MCF 10A (cell line): ENCODE measurements at regions not wholly inside any gene's neighbourhood (a gene's known extent, or its start where the extent isn't known, plus 50 kb on each side); places are given as distances from the start of the nearest gene placed in this dataset.

ENCODE experiments used
- BruUV-seq: library from RNA; stranded (reverse); fragments of 400-500 nt; replicated peaks from 2 replicates; lab custom pipeline; 2021; lab: Mats Ljungman, UMichigan
- CTCF ChIA-PET: fragments of 300-600 bp; sonication (Branson Sonifier 250); formaldehyde crosslinking; extraction: SDS; loops from one replicate; lab custom pipeline; 2021; ENCODE audit warnings: antibody characterized with exemption, inconsistent platforms; lab: Yijun Ruan, JAX
- POLR2A ChIA-PET: fragments of 300-600, 350-650 bp; sonication (Branson Sonifier 250); formaldehyde crosslinking; extraction: SDS; loops from one replicate; lab custom pipeline; 2020; ENCODE audit warnings: antibody characterized with exemption, inconsistent platforms; lab: Yijun Ruan, JAX
- DNase-seq: peaks from one replicate; pipeline ENCODE4 v3.0.0-alpha.2; 2018; ENCODE audit not compliant: unreplicated experiment
- H3K27ac Mint-ChIP-seq: one replicate; pipeline ENCODE4 v1.8.0; 2022; ENCODE audit warnings: mild to moderate bottlenecking, low read depth, mixed read lengths; ENCODE audit not compliant: unreplicated experiment
- H3K27me3 Mint-ChIP-seq: one replicate; pipeline ENCODE4 v1.8.0; 2022; ENCODE audit warnings: mixed read lengths; ENCODE audit not compliant: insufficient read depth, unreplicated experiment
- H3K36me3 Mint-ChIP-seq: one replicate; pipeline ENCODE4 v1.8.0; 2022; ENCODE audit warnings: mild to moderate bottlenecking, moderate library complexity, mixed read lengths; ENCODE audit not compliant: insufficient read depth, unreplicated experiment
- H3K4me1 Mint-ChIP-seq: one replicate; pipeline ENCODE4 v1.8.0; 2022; ENCODE audit warnings: mixed read lengths; ENCODE audit not compliant: insufficient read depth, unreplicated experiment
- H3K4me3 Mint-ChIP-seq: one replicate; pipeline ENCODE4 v1.8.0; 2022; ENCODE audit warnings: mild to moderate bottlenecking, moderate library complexity, mixed read lengths; ENCODE audit not compliant: unreplicated experiment
- H3K9me3 Mint-ChIP-seq: one replicate; pipeline ENCODE4 v1.8.0; 2022; ENCODE audit warnings: mixed read lengths; ENCODE audit not compliant: unreplicated experiment
- intact Hi-C: fragments of 100-400 bp; cut with micrococcal nuclease; formaldehyde crosslinking; loops from 2 replicates; pipeline ENCODE4 v1.14.1; 2022
- TF ChIP-seq, protein P1 (sequence below): fragments of 200-600 bp; IDR thresholded peaks from one replicate; pipeline ENCODE4 v1.8.0; 2022; ENCODE audit warnings: antibody characterized with exemption, mild to moderate bottlenecking; ENCODE audit not compliant: unreplicated experiment

DNA sequence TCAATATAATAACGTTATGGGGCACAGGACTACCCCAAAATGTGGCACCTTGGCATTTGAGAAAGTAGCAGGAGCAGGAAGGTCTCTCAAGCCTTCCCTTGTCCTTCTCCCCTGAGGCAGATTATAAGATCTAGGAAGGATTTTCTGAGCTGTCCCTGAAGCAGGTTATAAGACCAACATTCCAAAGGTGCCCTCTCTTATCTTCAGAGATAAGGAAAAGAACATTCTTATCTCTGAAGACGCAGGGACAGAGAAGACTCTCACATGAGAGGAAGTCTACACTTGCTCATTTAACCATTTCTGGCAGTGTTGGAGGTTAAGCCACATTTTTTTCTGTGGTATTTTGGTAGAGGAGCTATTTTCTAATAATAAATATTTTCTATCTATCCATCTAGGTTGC, 437.9 kb upstream of the MAOA start:
- peaks cover 35% of the 10 kb centered on the region for H3K27me3 Mint-ChIP-seq
- POLR2A ChIA-PET: no interaction called here
- no peaks in the 10 kb centered on the region for H3K9me3 Mint-ChIP-seq
- DNase-seq: no peak
- CTCF ChIA-PET: no interaction called here
- no peak overlapping the region for H3K27ac Mint-ChIP-seq
- intact Hi-C loops: no loop called here
- no peak overlapping the region for H3K4me3 Mint-ChIP-seq
- no peaks in the 10 kb centered on the region for H3K4me1 Mint-ChIP-seq
- TF ChIP-seq, protein P1, sequence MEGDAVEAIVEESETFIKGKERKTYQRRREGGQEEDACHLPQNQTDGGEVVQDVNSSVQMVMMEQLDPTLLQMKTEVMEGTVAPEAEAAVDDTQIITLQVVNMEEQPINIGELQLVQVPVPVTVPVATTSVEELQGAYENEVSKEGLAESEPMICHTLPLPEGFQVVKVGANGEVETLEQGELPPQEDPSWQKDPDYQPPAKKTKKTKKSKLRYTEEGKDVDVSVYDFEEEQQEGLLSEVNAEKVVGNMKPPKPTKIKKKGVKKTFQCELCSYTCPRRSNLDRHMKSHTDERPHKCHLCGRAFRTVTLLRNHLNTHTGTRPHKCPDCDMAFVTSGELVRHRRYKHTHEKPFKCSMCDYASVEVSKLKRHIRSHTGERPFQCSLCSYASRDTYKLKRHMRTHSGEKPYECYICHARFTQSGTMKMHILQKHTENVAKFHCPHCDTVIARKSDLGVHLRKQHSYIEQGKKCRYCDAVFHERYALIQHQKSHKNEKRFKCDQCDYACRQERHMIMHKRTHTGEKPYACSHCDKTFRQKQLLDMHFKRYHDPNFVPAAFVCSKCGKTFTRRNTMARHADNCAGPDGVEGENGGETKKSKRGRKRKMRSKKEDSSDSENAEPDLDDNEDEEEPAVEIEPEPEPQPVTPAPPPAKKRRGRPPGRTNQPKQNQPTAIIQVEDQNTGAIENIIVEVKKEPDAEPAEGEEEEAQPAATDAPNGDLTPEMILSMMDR: no peak
- no peaks in the 10 kb centered on the region for H3K36me3 Mint-ChIP-seq
- BruUV-seq: no TSS peak

DNA sequence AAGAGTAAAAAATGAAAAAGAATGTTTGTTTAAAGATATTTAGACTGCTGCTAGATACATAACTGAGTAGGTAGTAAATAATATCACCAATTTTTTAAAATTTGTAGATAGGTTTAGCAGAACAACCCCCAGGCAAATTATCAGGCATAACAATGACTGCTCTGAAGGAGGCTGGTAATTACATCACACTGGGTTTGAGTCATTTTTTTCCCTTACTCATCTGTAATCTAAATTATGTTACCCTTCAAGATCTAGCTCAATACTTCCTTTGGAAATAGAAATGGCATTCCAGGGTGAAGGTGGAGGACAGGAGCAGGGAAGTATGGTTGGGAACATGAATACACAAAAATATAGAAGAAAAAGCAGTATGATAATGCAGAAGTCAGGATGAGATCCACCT, 431.6 kb upstream of the MAOA start:
- Mint-ChIP-seq H3K27ac (no peak overlapping the region), H3K9me3 (no peaks in the 10 kb centered on the region), H3K36me3 (no peaks in the 10 kb centered on the region), H3K4me1 (no peaks in the 10 kb centered on the region), H3K27me3 (peaks cover 22% of the 10 kb centered on the region), H3K4me3 (no peak overlapping the region)
- peak; percentile 26 for DNase-seq
- CTCF ChIA-PET: interaction anchor here (0.7 to 0.8 kb wide), 2 partner anchors 89 to 280 kb away, joined by 3 to 5 read pairs; no protein-coding TSS in a partner anchor
- POLR2A ChIA-PET: no interaction called here
- intact Hi-C loops: no loop called here
- no TSS peak for BruUV-seq
- TF ChIP-seq, protein P1: no peak

DNA sequence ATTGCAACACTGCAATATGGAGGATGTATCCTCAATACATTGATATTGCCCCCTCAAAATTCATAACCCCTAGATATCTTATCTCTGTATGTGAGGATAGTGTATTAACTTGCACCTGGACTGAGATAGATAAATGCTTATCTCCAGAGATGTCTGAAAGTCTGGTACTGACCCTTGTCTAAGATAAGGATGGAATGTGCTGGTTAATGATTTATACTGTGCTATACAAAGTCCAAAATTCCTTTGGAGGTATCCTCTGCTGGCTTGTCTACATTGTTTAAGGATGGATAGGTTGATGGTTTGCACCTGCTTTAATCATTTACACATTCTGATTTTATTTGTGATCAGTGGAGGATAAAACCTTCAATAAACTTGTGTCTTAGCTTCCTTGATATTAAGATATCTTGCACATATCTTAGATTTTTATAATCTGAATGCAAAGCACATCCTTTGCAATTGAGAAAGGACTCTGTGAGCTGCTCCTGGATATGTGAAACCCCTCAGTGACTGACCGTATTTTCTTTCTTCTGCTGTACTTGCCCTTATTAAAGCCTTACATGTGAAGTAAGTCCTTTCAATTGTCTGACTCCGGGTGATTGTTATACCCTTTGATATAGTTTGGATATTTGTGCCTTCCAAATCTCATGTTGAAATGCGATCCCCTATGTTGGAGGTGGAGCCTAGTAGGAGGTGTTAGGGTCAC, 430.3 kb upstream of the MAOA start:
- Mint-ChIP-seq H3K27me3 (peaks cover 11% of the 10 kb centered on the region), H3K36me3 (no peaks in the 10 kb centered on the region), H3K4me3 (no peak overlapping the region), H3K27ac (no peak overlapping the region), H3K9me3 (no peaks in the 10 kb centered on the region), H3K4me1 (no peaks in the 10 kb centered on the region)
- BruUV-seq: no TSS peak
- TF ChIP-seq, protein P1: no peak
- intact Hi-C loops: no loop called here
- POLR2A ChIA-PET: no interaction called here
- DNase-seq: no peak
- CTCF ChIA-PET: no interaction called here

DNA sequence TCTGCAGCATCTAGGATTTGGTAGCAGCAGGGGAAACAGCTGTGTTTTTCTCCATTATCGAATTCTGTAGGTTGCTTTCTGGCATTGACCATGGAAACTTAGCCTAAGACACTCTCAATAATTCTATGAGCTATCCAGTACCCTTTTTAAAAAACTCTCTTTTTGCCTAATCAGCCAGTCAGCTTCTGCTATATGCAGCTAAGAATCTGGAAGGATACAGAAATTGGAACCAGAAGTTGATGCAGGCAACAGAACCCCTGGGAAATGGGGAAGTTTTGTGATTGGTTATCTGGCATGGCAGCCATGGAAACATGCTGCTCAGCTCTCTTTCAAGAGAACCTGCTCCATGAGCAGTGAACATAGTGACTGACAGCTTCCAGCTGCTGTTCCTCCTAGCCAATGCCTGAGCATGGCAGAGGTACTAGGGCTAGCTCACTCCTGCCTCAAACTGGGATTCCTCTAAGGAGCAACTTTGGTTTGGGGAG, 417.6 kb upstream of the MAOA start:
- CTCF ChIA-PET: no interaction called here
- Mint-ChIP-seq H3K27me3 (peaks cover 33% of the 10 kb centered on the region), H3K4me3 (no peak overlapping the region), H3K27ac (no peak overlapping the region), H3K4me1 (no peaks in the 10 kb centered on the region), H3K9me3 (no peaks in the 10 kb centered on the region), H3K36me3 (no peaks in the 10 kb centered on the region)
- BruUV-seq: no TSS peak
- TF ChIP-seq, protein P1: no peak
- POLR2A ChIA-PET: interaction anchor here (0.6 kb wide), 1 partner anchor 289 kb away, joined by 3 read pairs; no protein-coding TSS in a partner anchor
- no peak for DNase-seq
- intact Hi-C loops: no loop called here
